ENCODE measurements at regions not wholly inside any gene's neighbourhood (a gene's known extent, or its start where the extent isn't known, plus 50 kb on each side); places are given as distances from the start of the nearest gene placed in this dataset.

- no peak for DNase-seq
Measured at GRCh38 chr11:19320827-19321226, 80.1 kb upstream of the E2F8 start.

GRCh38 chr11:19316434-19316833 is 75.7 kb upstream of the E2F8 start:
- DNase-seq, result no peak

- no peak for DNase-seq
Measured at GRCh38 chr11:19315511-19315910, 74.8 kb upstream of the E2F8 start.

GRCh38 chr11:19313140-19313539 is 72.4 kb upstream of the E2F8 start:
- no peak for DNase-seq

- no peak for DNase-seq
Measured at GRCh38 chr11:19311308-19312030, 70.7 kb upstream of the E2F8 start.

- DNase-seq, result no peak
Measured at GRCh38 chr11:19307498-19307897, 66.8 kb upstream of the E2F8 start.

- no peak for DNase-seq
Measured at GRCh38 chr11:19306179-19306944, 65.6 kb upstream of the E2F8 start.

GRCh38 chr11:19301361-19301760 is 60.6 kb upstream of the E2F8 start:
- DNase-seq, result no peak

GRCh38 chr11:19294444-19294843 is 53.7 kb upstream of the E2F8 start:
- DNase-seq, result no peak

- no peak for DNase-seq
Measured at GRCh38 chr11:19291064-19291463, 50.3 kb upstream of the E2F8 start.

Measured in GOT3 (cell line).